ENCODE measurements at regions not wholly inside any gene's neighbourhood (a gene's known extent, or its start where the extent isn't known, plus 50 kb on each side); places are given as distances from the start of the nearest gene placed in this dataset.

- DNase-seq (peak in 1 of 2 donors; percentile 17), ATAC-seq (ENCODE audit: low FRiP score) (no peak)
- Histone ChIP-seq H3K4me1 (ENCODE audit: control insufficient read depth in 1 of 2, insufficient read depth in 2 of 2, low read length in 2 of 2) (no peaks in the 10 kb centered on the region), H3K9me3 (ENCODE audit: control insufficient read depth, low read length) (no peaks in the 10 kb centered on the region), H3K4me3 (ENCODE audit: low read length in 2 of 2) (no peak overlapping the region), H3K36me3 (ENCODE audit: control insufficient read depth in 1 of 2, insufficient read depth in 2 of 2, low read length in 1 of 2) (no peaks in the 10 kb centered on the region), H3K27me3 (ENCODE audit: control insufficient read depth in 1 of 2, insufficient read depth in 2 of 2, low read length in 1 of 2) (no peaks in the 10 kb centered on the region), H3K27ac (ENCODE audit: low read depth in 1 of 2, low read length in 2 of 2) (no peak overlapping the region)
- WGBS, 2 donors, result 86 to 88% methylated on average over 38 of the region's 38 CpGs
- intact Hi-C loops (cut with DNase I), result no loop called here
These were observed 300.1 kb downstream of the FOXL1 start for GRCh38 chr16:86878236-86879080.

GRCh38 chr16:86879268-86879667 is 300.9 kb downstream of the FOXL1 start:
- H3K4me1 ChIP-seq (ENCODE audit: control insufficient read depth in 1 of 2, insufficient read depth in 2 of 2, low read length in 2 of 2), result no peaks in the 10 kb centered on the region
- WGBS, 2 donors, result 97 to 99% methylated on average over 11 of the region's 11 CpGs
- DNase-seq (peak in 1 of 2 donors; percentile 17), ATAC-seq (ENCODE audit: low FRiP score) (no peak)
- H3K4me3 ChIP-seq (ENCODE audit: low read length in 2 of 2), result no peak overlapping the region
- no peaks in the 10 kb centered on the region for H3K36me3 ChIP-seq (ENCODE audit: control insufficient read depth in 1 of 2, insufficient read depth in 2 of 2, low read length in 1 of 2)
- H3K27me3 ChIP-seq (ENCODE audit: control insufficient read depth in 1 of 2, insufficient read depth in 2 of 2, low read length in 1 of 2), result no peaks in the 10 kb centered on the region
- intact Hi-C loops (cut with DNase I), result no loop called here
- H3K9me3 ChIP-seq (ENCODE audit: control insufficient read depth, low read length), result no peaks in the 10 kb centered on the region
- no peak overlapping the region for H3K27ac ChIP-seq (ENCODE audit: low read depth in 1 of 2, low read length in 2 of 2)

- 93 to 94% methylated on average over 14 of the region's 14 CpGs for WGBS, 2 donors
- Histone ChIP-seq H3K9me3 (ENCODE audit: control insufficient read depth, low read length) (no peaks in the 10 kb centered on the region), H3K27ac (ENCODE audit: low read depth in 1 of 2, low read length in 2 of 2) (no peak overlapping the region), H3K27me3 (ENCODE audit: control insufficient read depth in 1 of 2, insufficient read depth in 2 of 2, low read length in 1 of 2) (no peaks in the 10 kb centered on the region), H3K4me3 (ENCODE audit: low read length in 2 of 2) (no peak overlapping the region), H3K36me3 (ENCODE audit: control insufficient read depth in 1 of 2, insufficient read depth in 2 of 2, low read length in 1 of 2) (no peaks in the 10 kb centered on the region), H3K4me1 (ENCODE audit: control insufficient read depth in 1 of 2, insufficient read depth in 2 of 2, low read length in 2 of 2) (no peaks in the 10 kb centered on the region)
- DNase-seq (peak in 1 of 2 donors; percentile 32), ATAC-seq (ENCODE audit: low FRiP score) (no peak)
- intact Hi-C loops (cut with DNase I), result no loop called here
These were observed 302.2 kb downstream of the FOXL1 start for GRCh38 chr16:86880316-86881117.

- DNase-seq, result no peak
These were observed 302.8 kb downstream of the FOXL1 start for GRCh38 chr16:86881118-86881510.

GRCh38 chr16:86881861-86882273 is 303.5 kb downstream of the FOXL1 start:
- Histone ChIP-seq H3K4me3 (ENCODE audit: low read length in 2 of 2) (no peak overlapping the region), H3K9me3 (ENCODE audit: control insufficient read depth, low read length) (no peaks in the 10 kb centered on the region), H3K36me3 (ENCODE audit: control insufficient read depth in 1 of 2, insufficient read depth in 2 of 2, low read length in 1 of 2) (no peaks in the 10 kb centered on the region), H3K27me3 (ENCODE audit: control insufficient read depth in 1 of 2, insufficient read depth in 2 of 2, low read length in 1 of 2) (no peaks in the 10 kb centered on the region), H3K4me1 (ENCODE audit: control insufficient read depth in 1 of 2, insufficient read depth in 2 of 2, low read length in 2 of 2) (no peaks in the 10 kb centered on the region), H3K27ac (ENCODE audit: low read depth in 1 of 2, low read length in 2 of 2) (no peak overlapping the region)
- intact Hi-C loops (cut with DNase I), result no loop called here
- DNase-seq (no peak), ATAC-seq (ENCODE audit: low FRiP score) (no peak)
- 14 to 31% methylated on average over 15 of the region's 15 CpGs for WGBS, 2 donors

More at GRCh38 chr16:86881118-86881510, 302.8 kb downstream of the FOXL1 start:
- Histone ChIP-seq H3K27ac (ENCODE audit: low read depth in 1 of 2, low read length in 2 of 2) (no peak overlapping the region), H3K4me3 (ENCODE audit: low read length in 2 of 2) (no peak overlapping the region), H3K9me3 (ENCODE audit: control insufficient read depth, low read length) (no peaks in the 10 kb centered on the region), H3K27me3 (ENCODE audit: control insufficient read depth in 1 of 2, insufficient read depth in 2 of 2, low read length in 1 of 2) (no peaks in the 10 kb centered on the region), H3K36me3 (ENCODE audit: control insufficient read depth in 1 of 2, insufficient read depth in 2 of 2, low read length in 1 of 2) (no peaks in the 10 kb centered on the region), H3K4me1 (ENCODE audit: control insufficient read depth in 1 of 2, insufficient read depth in 2 of 2, low read length in 2 of 2) (no peaks in the 10 kb centered on the region)
- intact Hi-C loops (cut with DNase I), result no loop called here
- WGBS, 2 donors, result 95 to 96% methylated on average over 12 of the region's 12 CpGs
- no peak for ATAC-seq (ENCODE audit: low FRiP score)

GRCh38 chr16:86882586-86883280 is 304.4 kb downstream of the FOXL1 start:
- Histone ChIP-seq H3K27ac (ENCODE audit: low read depth in 1 of 2, low read length in 2 of 2) (no peak overlapping the region), H3K27me3 (ENCODE audit: control insufficient read depth in 1 of 2, insufficient read depth in 2 of 2, low read length in 1 of 2) (no peaks in the 10 kb centered on the region), H3K9me3 (ENCODE audit: control insufficient read depth, low read length) (no peaks in the 10 kb centered on the region), H3K36me3 (ENCODE audit: control insufficient read depth in 1 of 2, insufficient read depth in 2 of 2, low read length in 1 of 2) (no peaks in the 10 kb centered on the region), H3K4me3 (ENCODE audit: low read length in 2 of 2) (no peak overlapping the region), H3K4me1 (ENCODE audit: control insufficient read depth in 1 of 2, insufficient read depth in 2 of 2, low read length in 2 of 2) (no peaks in the 10 kb centered on the region)
- peak; percentile 39 for ATAC-seq (ENCODE audit: low FRiP score)
- WGBS, 2 donors, result 35 to 39% methylated on average over 6 of the region's 6 CpGs
- peak; percentile 63 to 87 for DNase-seq
- intact Hi-C loops (cut with DNase I), result no loop called here

- intact Hi-C loops (cut with DNase I), result no loop called here
- no peak overlapping the region for H3K27ac ChIP-seq (ENCODE audit: low read depth in 1 of 2, low read length in 2 of 2)
- H3K9me3 ChIP-seq (ENCODE audit: control insufficient read depth, low read length), result no peaks in the 10 kb centered on the region
- no peaks in the 10 kb centered on the region for H3K4me1 ChIP-seq (ENCODE audit: control insufficient read depth in 1 of 2, insufficient read depth in 2 of 2, low read length in 2 of 2)
- no peaks in the 10 kb centered on the region for H3K36me3 ChIP-seq (ENCODE audit: control insufficient read depth in 1 of 2, insufficient read depth in 2 of 2, low read length in 1 of 2)
- ATAC-seq (ENCODE audit: low FRiP score), result no peak
- peak in 1 of 2 donors; percentile 11 for DNase-seq
- WGBS, 2 donors, result 90 to 92% methylated on average over 14 of the region's 14 CpGs
- no peak overlapping the region for H3K4me3 ChIP-seq (ENCODE audit: low read length in 2 of 2)
- H3K27me3 ChIP-seq (ENCODE audit: control insufficient read depth in 1 of 2, insufficient read depth in 2 of 2, low read length in 1 of 2), result no peaks in the 10 kb centered on the region
These were observed 305.4 kb downstream of the FOXL1 start for GRCh38 chr16:86883583-86884389.

GRCh38 chr16:86884390-86884650 is 306.0 kb downstream of the FOXL1 start:
- DNase-seq (peak in 1 of 2 donors; percentile 14), ATAC-seq (ENCODE audit: low FRiP score) (no peak)
- intact Hi-C loops (cut with DNase I), result no loop called here
- no peaks in the 10 kb centered on the region for H3K9me3 ChIP-seq (ENCODE audit: control insufficient read depth, low read length)
- H3K27ac ChIP-seq (ENCODE audit: low read depth in 1 of 2, low read length in 2 of 2), result no peak overlapping the region
- no peaks in the 10 kb centered on the region for H3K4me1 ChIP-seq (ENCODE audit: control insufficient read depth in 1 of 2, insufficient read depth in 2 of 2, low read length in 2 of 2)
- H3K36me3 ChIP-seq (ENCODE audit: control insufficient read depth in 1 of 2, insufficient read depth in 2 of 2, low read length in 1 of 2), result no peaks in the 10 kb centered on the region
- WGBS, 2 donors, result 62 to 63% methylated on average over 4 of the region's 4 CpGs
- no peak overlapping the region for H3K4me3 ChIP-seq (ENCODE audit: low read length in 2 of 2)
- no peaks in the 10 kb centered on the region for H3K27me3 ChIP-seq (ENCODE audit: control insufficient read depth in 1 of 2, insufficient read depth in 2 of 2, low read length in 1 of 2)

Data from aorta (tissue), 5 donors.